ENCODE measurements at regions not wholly inside any gene's neighbourhood (a gene's known extent, or its start where the extent isn't known, plus 50 kb on each side); places are given as distances from the start of the nearest gene placed in this dataset.

DNA sequence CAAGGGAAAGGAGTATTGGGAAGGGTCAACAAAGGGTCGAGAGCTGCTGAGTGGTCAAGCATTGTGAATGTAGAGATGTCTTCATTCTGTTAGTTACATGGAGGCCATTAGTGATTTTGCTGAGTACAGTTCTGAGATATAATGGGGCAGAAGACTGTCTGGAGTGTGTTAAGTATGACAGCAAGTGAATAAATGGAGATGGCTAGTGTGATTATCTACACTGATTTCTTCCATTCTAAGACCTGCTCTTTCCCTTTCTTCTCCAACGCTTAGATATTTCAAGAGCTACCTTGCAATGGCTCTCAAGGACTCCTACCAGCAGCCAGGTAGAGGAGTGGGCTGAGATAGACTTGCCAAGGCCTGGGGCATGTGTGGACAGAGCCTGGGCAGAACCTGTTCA, 216.5 kb downstream of the MFSD1 start:
- no peak overlapping the region for H3K4me3 ChIP-seq (ENCODE audit: low read length)
- no peak for DNase-seq (ENCODE audit: low read depth)
- TF ChIP-seq, protein P1, sequence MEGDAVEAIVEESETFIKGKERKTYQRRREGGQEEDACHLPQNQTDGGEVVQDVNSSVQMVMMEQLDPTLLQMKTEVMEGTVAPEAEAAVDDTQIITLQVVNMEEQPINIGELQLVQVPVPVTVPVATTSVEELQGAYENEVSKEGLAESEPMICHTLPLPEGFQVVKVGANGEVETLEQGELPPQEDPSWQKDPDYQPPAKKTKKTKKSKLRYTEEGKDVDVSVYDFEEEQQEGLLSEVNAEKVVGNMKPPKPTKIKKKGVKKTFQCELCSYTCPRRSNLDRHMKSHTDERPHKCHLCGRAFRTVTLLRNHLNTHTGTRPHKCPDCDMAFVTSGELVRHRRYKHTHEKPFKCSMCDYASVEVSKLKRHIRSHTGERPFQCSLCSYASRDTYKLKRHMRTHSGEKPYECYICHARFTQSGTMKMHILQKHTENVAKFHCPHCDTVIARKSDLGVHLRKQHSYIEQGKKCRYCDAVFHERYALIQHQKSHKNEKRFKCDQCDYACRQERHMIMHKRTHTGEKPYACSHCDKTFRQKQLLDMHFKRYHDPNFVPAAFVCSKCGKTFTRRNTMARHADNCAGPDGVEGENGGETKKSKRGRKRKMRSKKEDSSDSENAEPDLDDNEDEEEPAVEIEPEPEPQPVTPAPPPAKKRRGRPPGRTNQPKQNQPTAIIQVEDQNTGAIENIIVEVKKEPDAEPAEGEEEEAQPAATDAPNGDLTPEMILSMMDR (conservative IDR thresholded peaks at IDR 0.05; ENCODE audit: low read depth, low read length) = no peak

GRCh38 chr3:159025733-159026132, 223.9 kb downstream of the MFSD1 start:
- TF ChIP-seq, protein P1 (conservative IDR thresholded peaks at IDR 0.05; ENCODE audit: low read depth, low read length) = no peak
- no peak overlapping the region for H3K4me3 ChIP-seq (ENCODE audit: low read length)
- DNase-seq (ENCODE audit: low read depth) = no peak

DNA sequence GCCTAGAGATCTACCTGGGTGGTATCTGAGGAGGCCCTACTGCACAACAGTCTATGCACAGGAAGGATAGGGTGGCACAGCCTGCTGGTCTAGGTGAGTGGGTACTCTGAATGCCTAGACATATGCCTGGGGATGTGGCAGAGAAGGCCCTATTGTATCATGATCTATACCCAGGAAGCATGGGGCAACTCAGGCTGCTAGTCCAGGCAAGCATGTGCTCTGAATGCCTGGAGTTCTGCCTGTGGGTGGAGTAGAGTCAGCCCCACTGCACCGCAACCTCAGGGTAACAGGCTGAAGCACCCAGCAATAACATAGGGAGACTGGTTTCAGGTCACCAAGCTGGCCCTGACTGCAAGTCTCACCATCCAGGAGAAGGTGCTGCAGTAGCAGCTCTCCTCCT, 224.7 kb downstream of the MFSD1 start:
- TF ChIP-seq, protein P1 (conservative IDR thresholded peaks at IDR 0.05; ENCODE audit: low read depth, low read length) = no peak
- no peak for DNase-seq (ENCODE audit: low read depth)
- H3K4me3 ChIP-seq (ENCODE audit: low read length) = no peak overlapping the region

- no peak for DNase-seq (ENCODE audit: low read depth)
- H3K4me3 ChIP-seq (ENCODE audit: low read length) = no peak overlapping the region
- TF ChIP-seq, protein P1 (conservative IDR thresholded peaks at IDR 0.05; ENCODE audit: low read depth, low read length) = no peak
These were observed 226.9 kb downstream of the MFSD1 start for GRCh38 chr3:159028706-159029105.

DNA sequence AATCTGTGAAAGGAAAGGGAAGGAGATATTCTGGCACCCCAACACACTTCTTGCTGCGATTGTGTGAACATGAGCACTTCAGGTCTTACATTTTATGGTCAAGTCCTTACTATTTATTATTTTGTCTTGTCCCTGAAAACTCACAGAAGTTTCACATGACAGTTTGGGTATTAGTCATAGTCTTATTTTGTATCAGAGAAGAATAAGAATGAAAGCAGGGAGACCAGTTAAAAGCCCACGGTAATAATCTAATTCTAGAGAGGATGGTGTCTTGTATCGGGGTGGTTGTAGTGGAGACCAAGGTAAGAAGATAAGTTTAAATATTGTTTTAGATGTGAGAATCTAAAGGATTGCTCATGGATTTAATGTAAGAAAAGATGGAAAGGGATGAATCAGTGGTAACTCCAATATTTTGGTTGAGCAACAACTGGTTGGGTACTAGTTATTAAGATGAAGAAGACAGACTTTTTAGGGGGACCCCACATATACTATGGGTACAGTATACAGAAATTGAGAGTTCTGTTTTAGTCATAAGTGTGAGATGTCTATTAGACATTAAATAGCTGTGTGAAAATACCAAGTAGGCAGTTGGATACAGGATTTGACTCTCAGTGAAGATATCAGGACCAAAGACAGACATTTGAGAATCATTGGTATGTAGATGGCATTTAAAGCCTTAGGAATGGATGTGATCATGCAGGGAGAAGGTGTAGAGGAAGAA, 227.6 kb downstream of the MFSD1 start:
- H3K4me3 ChIP-seq (ENCODE audit: low read length) = no peak overlapping the region
- DNase-seq (ENCODE audit: low read depth) = no peak
- TF ChIP-seq, protein P1 (conservative IDR thresholded peaks at IDR 0.05; ENCODE audit: low read depth, low read length) = no peak

- H3K4me3 ChIP-seq (ENCODE audit: low read length) = no peak overlapping the region
- DNase-seq (ENCODE audit: low read depth) = no peak
- TF ChIP-seq, protein P1 (conservative IDR thresholded peaks at IDR 0.05; ENCODE audit: low read depth, low read length) = no peak
These were observed 228.3 kb downstream of the MFSD1 start for GRCh38 chr3:159030138-159030670.
